ENCODE measurements at regions not wholly inside any gene's neighbourhood (a gene's known extent, or its start where the extent isn't known, plus 50 kb on each side); places are given as distances from the start of the nearest gene placed in this dataset.

- no peak for TF ChIP-seq GATA2 (IDR thresholded peaks at IDR 0.05; ENCODE audit: low read depth, low read length)
- no peak for TF ChIP-seq GATA3 (IDR thresholded peaks at IDR 0.05; ENCODE audit: low read depth, low read length)
These were observed 121.4 kb upstream of the AFDN start for GRCh38 chr6:167705211-167705750.
